DND-41 (cell line): ENCODE measurements at regions not wholly inside any gene's neighbourhood (a gene's known extent, or its start where the extent isn't known, plus 50 kb on each side); places are given as distances from the start of the nearest gene placed in this dataset.

Source experiments
- ATAC-seq: fragments of 200-7000 bp; cut with Tn5 transposase; 3 replicates; pipeline ENCODE4 v1.9.1; 2021; ENCODE audit warnings: low read depth; ENCODE audit not compliant: insufficient read depth
- DNase-seq: peaks from one replicate; pipeline ENCODE4 v3.0.0-alpha.2; 2020
- H2AFZ ChIP-seq: 2 replicates; pipeline ENCODE4 v1.6.0; 2012; ENCODE audit warnings: low read depth, low read length
- H3K27ac ChIP-seq: 2 replicates; pipeline ENCODE4 v1.5.1; 2012; ENCODE audit warnings: low read length, inconsistent platforms
- H3K27me3 ChIP-seq: fragments of 200-600 bp; sonication (generic); 2 replicates; pipeline ENCODE4 v1.6.0; 2012; ENCODE audit warnings: low read length, mild to moderate bottlenecking, inconsistent platforms; ENCODE audit not compliant: insufficient read depth, poor library complexity
- H3K36me3 ChIP-seq: 2 replicates; pipeline ENCODE4 v1.5.1; 2012; ENCODE audit warnings: low read length, inconsistent platforms; ENCODE audit not compliant: insufficient read depth
- H3K4me1 ChIP-seq: 2 replicates; pipeline ENCODE4 v1.5.1; 2012; ENCODE audit warnings: mild to moderate bottlenecking, low read length; ENCODE audit not compliant: insufficient read depth
- H3K4me2 ChIP-seq: 2 replicates; pipeline ENCODE4 v1.6.0; 2012; ENCODE audit warnings: mild to moderate bottlenecking, moderate library complexity, low read length, inconsistent platforms; ENCODE audit not compliant: insufficient read depth
- H3K4me3 ChIP-seq, 2 experiments: fragments of 200-600 bp in 1 of 2; shearing (Covaris generic) in 1 of 2; 2 replicates each; pipeline ENCODE4 v1.5.1; 2012 to 2016; ENCODE audit warnings: inconsistent platforms in 2 of 2, low read length in 2 of 2, mild to moderate bottlenecking in 2 of 2, low read depth in 1 of 2, moderate library complexity in 1 of 2
- H3K79me2 ChIP-seq: 2 replicates; pipeline ENCODE4 v1.6.0; 2012; ENCODE audit warnings: low read length, inconsistent platforms; ENCODE audit not compliant: insufficient read depth
- H3K9ac ChIP-seq: 2 replicates; pipeline ENCODE4 v1.6.0; 2012; ENCODE audit warnings: low read depth, mild to moderate bottlenecking, inconsistent platforms, low read length, moderate library complexity
- H3K9me3 ChIP-seq: 2 replicates; pipeline ENCODE4 v1.5.1; 2012; ENCODE audit warnings: low read length, moderate library complexity, mild to moderate bottlenecking, inconsistent platforms; ENCODE audit not compliant: insufficient read depth, severe bottlenecking
- H4K20me1 ChIP-seq: 2 replicates; pipeline ENCODE4 v1.6.0; 2012; ENCODE audit warnings: low read length; ENCODE audit not compliant: insufficient read depth
- CTCF ChIP-seq: IDR thresholded peaks from 2 replicates; pipeline ENCODE4 v1.5.1; 2012; ENCODE audit warnings: borderline replicate concordance, low read length, moderate library complexity, mild to moderate bottlenecking; ENCODE audit not compliant: poor library complexity, severe bottlenecking; ENCODE audit errors: extremely low read depth
- EZH2 ChIP-seq: IDR thresholded peaks from 3 replicates; pipeline ENCODE4 v1.6.1; 2012; ENCODE audit warnings: borderline replicate concordance, low read depth, mild to moderate bottlenecking, moderate library complexity, low read length, inconsistent platforms; ENCODE audit not compliant: severe bottlenecking

- Histone ChIP-seq H3K9me3 (no peaks in the 10 kb centered on the region), H3K27ac (no peak overlapping the region), H3K4me1 (no peaks in the 10 kb centered on the region), H3K36me3 (no peaks in the 10 kb centered on the region), H3K79me2 (no peaks in the 10 kb centered on the region), H2AFZ (no peak overlapping the region), H3K4me2 (no peak overlapping the region), H3K27me3 (no peaks in the 10 kb centered on the region), H3K9ac (no peak overlapping the region), H4K20me1 (no peaks in the 10 kb centered on the region), H3K4me3 (no peak overlapping the region)
- ATAC-seq (no peak), DNase-seq (no peak)
- TF ChIP-seq CTCF (no peak), EZH2 (no peak)
These were observed 705.4 kb downstream of the RFPL4B start for GRCh38 chr6:113052506-113052905.

GRCh38 chr6:113055061-113055460 is 707.9 kb downstream of the RFPL4B start:
- no peak for DNase-seq
- H3K4me1 ChIP-seq: no peaks in the 10 kb centered on the region
- TF ChIP-seq CTCF (no peak), EZH2 (no peak)

GRCh38 chr6:113055998-113056397 is 708.9 kb downstream of the RFPL4B start:
- Histone ChIP-seq H3K27ac (no peak overlapping the region), H3K9me3 (no peaks in the 10 kb centered on the region), H3K9ac (no peak overlapping the region), H4K20me1 (no peaks in the 10 kb centered on the region), H2AFZ (no peak overlapping the region), H3K36me3 (no peaks in the 10 kb centered on the region), H3K27me3 (no peaks in the 10 kb centered on the region), H3K79me2 (no peaks in the 10 kb centered on the region), H3K4me3 (no peak overlapping the region), H3K4me2 (no peak overlapping the region), H3K4me1 (no peaks in the 10 kb centered on the region)
- ATAC-seq: no peak
- DNase-seq: no peak
- no peak for TF ChIP-seq CTCF
- no peak for TF ChIP-seq EZH2

More at GRCh38 chr6:113055061-113055460, 707.9 kb downstream of the RFPL4B start:
- H3K27me3 ChIP-seq: no peaks in the 10 kb centered on the region
- no peak overlapping the region for H3K4me3 ChIP-seq
- no peak overlapping the region for H3K4me2 ChIP-seq
- H3K9ac ChIP-seq: no peak overlapping the region
- no peaks in the 10 kb centered on the region for H3K9me3 ChIP-seq
- no peak overlapping the region for H3K27ac ChIP-seq
- H2AFZ ChIP-seq: no peak overlapping the region
- H3K79me2 ChIP-seq: no peaks in the 10 kb centered on the region
- no peaks in the 10 kb centered on the region for H3K36me3 ChIP-seq
- ATAC-seq: no peak
- H4K20me1 ChIP-seq: no peaks in the 10 kb centered on the region

- no peak overlapping the region for H3K4me2 ChIP-seq
These were observed 710.5 kb downstream of the RFPL4B start for GRCh38 chr6:113057567-113058053.

More at GRCh38 chr6:113057567-113058053, 710.5 kb downstream of the RFPL4B start:
- ATAC-seq: no peak
- no peak overlapping the region for H3K27ac ChIP-seq
- H3K9me3 ChIP-seq: no peaks in the 10 kb centered on the region
- H2AFZ ChIP-seq: no peak overlapping the region
- H3K27me3 ChIP-seq: no peaks in the 10 kb centered on the region
- H4K20me1 ChIP-seq: no peaks in the 10 kb centered on the region
- no peaks in the 10 kb centered on the region for H3K36me3 ChIP-seq
- H3K4me1 ChIP-seq: no peaks in the 10 kb centered on the region
- DNase-seq: no peak
- no peak overlapping the region for H3K4me3 ChIP-seq
- no peak for TF ChIP-seq EZH2
- no peak overlapping the region for H3K9ac ChIP-seq
- H3K79me2 ChIP-seq: no peaks in the 10 kb centered on the region
